Sigmoid colon (tissue), 6 donors: ENCODE measurements at regions not wholly inside any gene's neighbourhood (a gene's known extent, or its start where the extent isn't known, plus 50 kb on each side); places are given as distances from the start of the nearest gene placed in this dataset.

ENCODE experiments used
- DNase-seq: peaks from one replicate; pipeline ENCODE4 v3.0.0-alpha.2; 2019
- H3K27ac ChIP-seq, 4 donors: fragments of 200-600 bp; sonication (generic); one replicate each; pipeline ENCODE4 v1.5.1; 2016 to 2019; ENCODE audit warnings: mild to moderate bottlenecking in 1 of 4
- H3K27me3 ChIP-seq, 3 donors: fragments of 200-600 bp; sonication (generic); one replicate each; pipeline ENCODE4 v1.5.1; 2019; ENCODE audit warnings: mild to moderate bottlenecking in 1 of 3
- H3K36me3 ChIP-seq, 4 donors: fragments of 200-600 bp; sonication (generic); one replicate each; pipeline ENCODE4 v1.5.1; 2016 to 2019
- H3K4me1 ChIP-seq, 4 donors: fragments of 200-600 bp; sonication (generic); one replicate each; pipeline ENCODE4 v1.5.1; 2017 to 2019
- H3K4me3 ChIP-seq, 4 donors: fragments of 200-600 bp; sonication (generic); one replicate each; pipeline ENCODE4 v1.5.1; 2017 to 2019; ENCODE audit warnings: mild to moderate bottlenecking in 2 of 4, moderate library complexity in 1 of 4
- H3K9me3 ChIP-seq, 4 donors: fragments of 200-600 bp in 3 of 4; sonication (generic) in 3 of 4; one replicate each; pipeline versions ENCODE4 v1.5.1 to v1.6.1; 2013 to 2019
- EP300 ChIP-seq, 4 donors: sonication (generic); formaldehyde crosslinking; IDR thresholded peaks; one replicate each; pipeline ENCODE4 v1.6.1; 2017; ENCODE audit warnings: antibody characterized with exemption in 4 of 4
- POLR2A ChIP-seq, 2 donors: fragments of 450-650 bp; IDR thresholded peaks; one replicate each; pipeline ENCODE4 v1.6.1; 2016; ENCODE audit warnings: antibody characterized with exemption in 2 of 2, mild to moderate bottlenecking in 2 of 2, moderate library complexity in 2 of 2
- POLR2AphosphoS5 ChIP-seq, 4 donors: sonication (generic); formaldehyde crosslinking; IDR thresholded peaks; one replicate each; pipeline ENCODE4 v1.6.1; 2017; ENCODE audit warnings: antibody characterized with exemption in 4 of 4
- WGBS, 2 donors: extraction: QIAGEN DNeasy Blood & Tissue Kit; methylation state at CpG; one replicate each; pipeline ENCODE4 v1.1.7; 2013; 5-methylcytosine and 5-hydroxymethylcytosine counted together
- intact Hi-C: fragments of 100-400 bp; cut with DNase I; formaldehyde crosslinking; loops from one replicate; pipeline ENCODE4 v1.15.1; 2023
- TF ChIP-seq, protein P1 (sequence below), 4 experiments: fragments of 450-650 bp in 3 of 4; fragments of 200-600 bp in 1 of 4; IDR thresholded peaks; one replicate each; pipeline ENCODE4 v1.5.1; 2016 to 2019; ENCODE audit warnings: antibody characterized with exemption in 4 of 4, mild to moderate bottlenecking in 3 of 4, moderate library complexity in 2 of 4
- donor health status: healthy with polysubstance abuse.
- donor health status: healthy.

DNA sequence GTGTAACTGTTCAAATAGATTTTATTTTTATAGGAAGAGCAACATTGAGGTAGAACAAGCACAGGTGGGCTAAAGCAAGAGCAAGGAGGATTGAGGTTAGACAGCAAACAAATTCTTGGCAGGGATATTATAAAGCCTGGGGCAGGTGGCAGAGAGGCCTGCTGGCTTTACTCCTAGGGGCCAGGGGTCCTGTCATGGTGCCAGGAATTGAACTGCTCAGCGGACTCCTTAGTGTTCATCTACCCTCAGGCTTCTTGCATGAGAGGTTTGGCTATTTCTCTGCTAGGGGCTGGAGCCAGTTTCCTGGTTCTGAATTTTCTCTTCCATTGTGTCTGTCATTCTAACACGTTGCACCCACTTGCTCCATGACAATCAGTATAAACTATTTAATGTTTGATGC, 217.2 kb upstream of the NCAM1 start:
- peaks cover 0 to 9% (median 0%) of the 10 kb centered on the region in 3 donors for H3K27me3 ChIP-seq

DNA sequence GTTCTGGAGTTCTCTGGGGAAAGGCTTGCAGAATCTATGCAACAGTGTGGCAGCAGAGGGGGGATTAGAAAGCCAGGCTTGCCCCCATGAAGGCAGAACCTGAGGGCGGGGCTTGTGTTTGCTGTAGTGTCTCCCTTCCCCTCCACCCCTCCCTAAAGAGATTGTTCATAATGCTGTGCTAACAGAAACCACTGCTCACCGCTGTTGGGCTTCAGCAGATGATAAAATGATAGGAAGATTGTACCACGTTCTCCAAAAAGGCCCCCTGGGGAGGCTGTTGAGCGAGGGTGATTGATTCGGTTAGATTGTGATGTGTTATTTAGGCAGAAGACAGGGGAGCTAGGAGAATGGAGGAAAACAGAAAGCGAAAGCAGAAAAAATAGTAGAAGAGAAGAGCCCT, 215.2 kb upstream of the NCAM1 start:
- intact Hi-C loops = no loop called here
- Histone ChIP-seq H3K4me3 (no peak overlapping the region), H3K36me3 (no peaks in the 10 kb centered on the region), H3K9me3 (no peaks in the 10 kb centered on the region), H3K27ac (no peak overlapping the region), H3K27me3 (peaks cover 0 to 9% (median 0%) of the 10 kb centered on the region in 3 donors), H3K4me1 (peaks cover 0 to 5% (median 0%) of the 10 kb centered on the region in 4 donors)
- TF ChIP-seq EP300 (IDR thresholded peaks at IDR 0.05) = no peak
- TF ChIP-seq, protein P1, sequence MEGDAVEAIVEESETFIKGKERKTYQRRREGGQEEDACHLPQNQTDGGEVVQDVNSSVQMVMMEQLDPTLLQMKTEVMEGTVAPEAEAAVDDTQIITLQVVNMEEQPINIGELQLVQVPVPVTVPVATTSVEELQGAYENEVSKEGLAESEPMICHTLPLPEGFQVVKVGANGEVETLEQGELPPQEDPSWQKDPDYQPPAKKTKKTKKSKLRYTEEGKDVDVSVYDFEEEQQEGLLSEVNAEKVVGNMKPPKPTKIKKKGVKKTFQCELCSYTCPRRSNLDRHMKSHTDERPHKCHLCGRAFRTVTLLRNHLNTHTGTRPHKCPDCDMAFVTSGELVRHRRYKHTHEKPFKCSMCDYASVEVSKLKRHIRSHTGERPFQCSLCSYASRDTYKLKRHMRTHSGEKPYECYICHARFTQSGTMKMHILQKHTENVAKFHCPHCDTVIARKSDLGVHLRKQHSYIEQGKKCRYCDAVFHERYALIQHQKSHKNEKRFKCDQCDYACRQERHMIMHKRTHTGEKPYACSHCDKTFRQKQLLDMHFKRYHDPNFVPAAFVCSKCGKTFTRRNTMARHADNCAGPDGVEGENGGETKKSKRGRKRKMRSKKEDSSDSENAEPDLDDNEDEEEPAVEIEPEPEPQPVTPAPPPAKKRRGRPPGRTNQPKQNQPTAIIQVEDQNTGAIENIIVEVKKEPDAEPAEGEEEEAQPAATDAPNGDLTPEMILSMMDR (IDR thresholded peaks at IDR 0.05) = no peak
- no peak for TF ChIP-seq POLR2A (IDR thresholded peaks at IDR 0.05)
- TF ChIP-seq POLR2AphosphoS5 (IDR thresholded peaks at IDR 0.05) = no peak
- 56 to 73% methylated on average over 6 of the region's 6 CpGs for WGBS, 2 donors
- DNase-seq = no peak

More for the DNA sequence above, 217.2 kb upstream of the NCAM1 start:
- Histone ChIP-seq H3K36me3 (no peaks in the 10 kb centered on the region), H3K9me3 (no peaks in the 10 kb centered on the region), H3K4me3 (no peak overlapping the region), H3K27ac (no peak overlapping the region), H3K4me1 (peaks cover 0 to 5% (median 0%) of the 10 kb centered on the region in 4 donors)
- WGBS, 2 donors = 48 to 62% methylated on average over 2 of the region's 2 CpGs
- intact Hi-C loops = no loop called here
- DNase-seq = peak; percentile 19
- TF ChIP-seq POLR2AphosphoS5 (IDR thresholded peaks at IDR 0.05) = no peak
- TF ChIP-seq, protein P1 (IDR thresholded peaks at IDR 0.05) = no peak

DNA sequence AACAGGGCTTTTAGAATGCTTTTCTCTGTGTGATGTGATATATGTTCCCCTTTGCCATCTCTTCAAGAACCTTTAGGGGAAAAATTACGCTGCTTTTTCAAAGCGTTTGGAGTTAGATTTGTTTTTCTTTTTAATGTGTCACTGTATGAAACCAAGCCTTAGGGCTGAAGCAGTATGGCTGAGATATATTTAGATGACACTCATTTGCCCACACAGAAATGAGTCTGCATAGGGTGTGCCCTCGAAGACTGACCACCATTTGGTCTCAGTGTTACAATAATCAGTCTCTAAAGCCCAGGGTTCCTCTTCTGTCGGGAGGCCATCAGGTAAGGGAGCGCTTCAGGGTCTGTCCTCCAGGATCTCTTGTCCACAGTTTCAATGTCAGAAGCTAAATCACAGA, 213.0 kb upstream of the NCAM1 start:
- peaks cover 0 to 9% (median 0%) of the 10 kb centered on the region in 3 donors for H3K27me3 ChIP-seq
- no peak overlapping the region for H3K4me3 ChIP-seq
- no peaks in the 10 kb centered on the region for H3K36me3 ChIP-seq
- no peak for DNase-seq
- no peaks in the 10 kb centered on the region for H3K9me3 ChIP-seq
- no peak overlapping the region for H3K27ac ChIP-seq
- WGBS, 2 donors = 71 to 81% methylated on average over 5 of the region's 5 CpGs
- no peak for TF ChIP-seq EP300 (IDR thresholded peaks at IDR 0.05)
- TF ChIP-seq POLR2AphosphoS5 (IDR thresholded peaks at IDR 0.05) = no peak
- TF ChIP-seq POLR2A (IDR thresholded peaks at IDR 0.05) = no peak
- TF ChIP-seq, protein P1 (IDR thresholded peaks at IDR 0.05) = no peak
- peaks cover 0 to 11% (median 0%) of the 10 kb centered on the region in 4 donors for H3K4me1 ChIP-seq
- intact Hi-C loops = no loop called here

DNA sequence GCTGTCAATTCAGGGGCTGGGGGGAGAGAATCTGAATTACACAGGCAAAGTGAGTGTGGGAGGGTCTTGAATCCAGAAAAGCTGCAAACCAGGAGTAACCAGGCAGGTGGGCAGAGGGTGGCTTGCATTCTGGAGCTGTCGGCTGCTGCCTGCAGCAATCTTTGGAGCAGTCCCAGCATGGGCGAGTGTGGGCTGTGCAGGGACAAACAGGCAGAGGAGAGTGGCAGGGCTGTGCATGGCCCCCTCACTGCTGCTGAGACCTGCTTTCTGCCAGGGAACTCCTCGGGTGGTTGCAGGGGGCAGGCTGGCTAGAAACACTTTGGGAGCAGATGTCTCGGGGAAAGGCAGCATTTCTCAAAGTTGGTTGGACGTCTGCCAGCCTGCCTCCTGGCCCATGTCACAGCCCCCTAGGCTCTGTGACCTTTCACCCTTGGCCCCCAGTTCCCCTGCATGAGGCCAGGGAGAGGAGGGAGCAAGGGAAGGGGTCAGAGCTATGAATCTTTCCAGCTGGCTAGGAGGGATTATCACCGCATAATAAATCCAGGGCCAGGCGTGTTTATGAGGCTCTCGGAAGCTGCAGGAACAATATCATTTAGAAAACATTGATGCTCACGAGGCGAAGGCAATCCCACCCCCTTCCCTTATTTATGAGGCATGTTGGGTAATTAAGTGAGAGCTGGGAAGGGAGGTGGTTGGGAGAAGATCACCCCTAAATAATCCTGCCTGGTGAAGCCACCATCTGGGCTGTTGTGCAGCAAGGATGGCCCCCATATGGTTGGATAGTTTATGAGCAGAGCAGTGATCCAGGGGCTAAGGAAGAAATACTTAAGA, 212.3 kb upstream of the NCAM1 start:
- no peak for DNase-seq
- Histone ChIP-seq H3K27ac (no peak overlapping the region), H3K4me1 (peaks cover 0 to 11% (median 0%) of the 10 kb centered on the region in 4 donors), H3K4me3 (no peak overlapping the region), H3K27me3 (peaks cover 0 to 9% (median 0%) of the 10 kb centered on the region in 3 donors), H3K9me3 (no peaks in the 10 kb centered on the region), H3K36me3 (no peaks in the 10 kb centered on the region)
- intact Hi-C loops = no loop called here
- WGBS, 2 donors = 17 to 33% methylated on average over 10 of the region's 10 CpGs
- TF ChIP-seq EP300 (IDR thresholded peaks at IDR 0.05) (no peak), POLR2AphosphoS5 (IDR thresholded peaks at IDR 0.05) (no peak), POLR2A (IDR thresholded peaks at IDR 0.05) (no peak)
- TF ChIP-seq, protein P1 (IDR thresholded peaks at IDR 0.05) = no peak
